ENCODE measurements at regions not wholly inside any gene's neighbourhood (a gene's known extent, or its start where the extent isn't known, plus 50 kb on each side); places are given as distances from the start of the nearest gene placed in this dataset.

DNA sequence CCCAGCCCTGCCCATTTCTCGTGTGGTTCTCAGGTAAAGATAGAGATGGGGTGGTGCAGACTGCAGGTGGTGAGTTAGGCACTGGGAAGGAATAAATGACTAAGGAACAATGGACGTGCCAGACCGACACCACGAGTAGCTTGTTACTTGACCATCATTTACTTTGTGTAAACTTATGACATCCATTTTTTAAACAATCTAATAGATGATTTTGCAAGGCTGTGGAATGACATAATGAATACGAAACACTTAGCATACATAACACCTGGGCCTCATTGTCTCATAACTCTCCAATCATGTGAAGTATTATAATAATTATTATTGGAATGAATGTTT lies 137.3 kb upstream of the CPEB2 start:
- no peak for DNase-seq

DNA sequence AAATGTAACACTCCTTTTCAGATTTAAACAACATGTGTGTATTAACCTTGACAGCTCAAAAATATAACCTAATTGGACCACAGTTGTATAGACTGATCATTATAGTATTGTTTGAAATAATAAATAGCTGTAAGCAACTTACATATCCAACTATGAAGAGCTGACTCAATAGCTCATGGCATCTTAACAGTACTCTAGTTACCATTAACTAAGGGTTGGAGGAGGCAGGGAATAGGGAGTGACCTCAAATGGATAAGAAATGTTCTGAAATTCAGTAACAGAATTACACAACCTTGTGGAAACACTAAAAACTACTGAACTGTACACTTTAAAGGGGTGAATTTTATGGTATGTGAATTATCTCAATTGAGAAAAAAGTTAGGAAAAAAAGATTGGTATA lies 136.5 kb upstream of the CPEB2 start:
- DNase-seq = no peak

DNA sequence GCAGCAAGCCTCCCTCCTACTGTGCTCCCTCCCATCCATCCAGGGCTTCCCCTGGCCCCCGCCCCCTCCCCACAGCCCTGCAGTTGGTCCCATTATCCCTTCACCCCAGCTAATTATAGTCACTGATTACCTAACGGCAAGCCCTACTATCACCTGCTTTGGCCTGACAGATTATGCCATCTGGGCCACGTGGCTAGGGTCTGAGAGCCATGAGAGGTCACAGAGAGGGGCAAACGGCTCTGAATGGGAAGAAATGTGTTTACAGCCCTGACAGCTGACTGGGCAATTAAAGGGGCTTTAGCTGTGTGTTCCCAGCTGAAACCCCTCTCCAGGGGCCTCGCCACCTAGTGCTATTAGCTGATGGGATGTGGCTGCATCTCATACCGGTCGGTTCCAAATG lies 134.4 kb upstream of the CPEB2 start:
- no peak for DNase-seq

DNA sequence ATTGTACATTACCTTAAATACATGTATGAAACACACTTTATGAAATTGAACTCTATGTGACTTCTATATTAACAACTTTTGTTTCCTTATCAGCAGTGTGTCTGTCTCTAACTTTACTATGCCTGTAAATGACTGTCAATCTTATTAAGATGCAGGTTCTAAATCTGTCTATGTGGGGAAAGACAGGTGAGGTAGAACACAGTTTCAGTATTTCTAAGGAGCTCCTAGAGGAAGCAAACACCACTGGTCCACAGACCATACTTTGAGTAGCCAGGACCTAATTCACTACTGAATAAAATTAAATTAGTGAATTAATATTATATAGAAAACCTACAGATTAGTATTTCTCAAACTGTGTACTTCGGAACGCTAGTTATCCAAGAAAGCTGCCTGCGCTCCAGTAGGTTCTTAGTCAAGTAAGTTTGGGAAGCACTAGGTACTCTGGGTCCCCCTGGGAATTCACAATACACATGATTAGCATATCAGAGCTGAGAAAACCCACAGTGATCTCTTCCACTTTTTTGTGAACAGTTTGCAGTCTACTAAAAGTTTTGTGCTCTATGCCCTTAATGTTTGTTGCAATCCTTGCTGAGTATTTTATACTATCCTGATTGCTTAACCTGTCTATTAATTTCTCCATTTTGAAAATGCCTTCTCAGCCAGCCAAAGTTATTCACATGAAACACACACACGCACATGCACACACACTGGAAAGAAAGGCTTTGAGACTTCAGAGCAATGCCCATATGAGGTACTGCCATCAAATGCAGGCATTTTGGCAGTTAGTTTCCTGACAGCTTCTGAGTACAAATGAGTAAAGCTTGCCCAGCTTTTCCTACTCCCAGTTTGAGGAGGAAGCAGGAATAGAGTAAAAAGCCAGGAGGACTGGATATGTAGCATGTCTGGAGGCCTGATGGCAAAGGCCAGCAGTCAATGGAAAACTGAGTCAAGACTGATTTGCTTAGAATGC lies 133.6 kb upstream of the CPEB2 start:
- DNase-seq = no peak

DNA sequence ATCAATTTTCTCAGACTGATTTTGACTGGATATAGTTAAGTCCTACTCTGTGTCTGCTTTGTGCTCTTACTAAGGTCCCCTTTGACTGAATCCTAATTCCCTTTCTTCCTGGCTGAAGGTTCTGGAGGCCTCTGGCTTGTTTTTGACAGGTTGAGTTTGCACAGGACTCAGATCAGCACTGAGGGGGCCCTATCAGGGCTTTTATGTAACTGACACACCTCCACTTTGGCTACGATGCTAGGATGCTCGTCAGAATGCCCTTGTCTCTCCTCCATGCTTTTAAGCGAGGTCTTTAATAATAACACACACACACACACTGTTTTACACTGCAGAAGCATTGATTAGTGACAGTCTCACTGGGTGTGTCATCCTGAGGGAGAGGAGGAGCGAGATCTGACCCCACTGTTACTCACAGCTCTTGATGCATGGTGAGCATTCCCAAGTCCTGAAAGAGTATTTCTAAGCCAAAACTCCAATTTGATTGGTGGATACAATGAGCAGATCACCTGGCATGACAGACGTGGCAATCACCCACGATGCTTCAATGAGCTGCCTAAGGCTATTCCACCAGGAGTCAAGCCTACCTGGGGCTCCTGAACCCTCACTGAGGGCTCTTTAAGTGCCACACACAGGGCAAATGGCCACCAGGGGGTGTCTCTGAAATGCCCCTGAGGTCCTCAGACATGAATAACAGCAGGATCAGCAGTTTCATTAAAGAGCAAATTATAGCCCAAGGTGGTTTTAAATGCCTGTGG lies 130.4 kb upstream of the CPEB2 start:
- DNase-seq = no peak

DNA sequence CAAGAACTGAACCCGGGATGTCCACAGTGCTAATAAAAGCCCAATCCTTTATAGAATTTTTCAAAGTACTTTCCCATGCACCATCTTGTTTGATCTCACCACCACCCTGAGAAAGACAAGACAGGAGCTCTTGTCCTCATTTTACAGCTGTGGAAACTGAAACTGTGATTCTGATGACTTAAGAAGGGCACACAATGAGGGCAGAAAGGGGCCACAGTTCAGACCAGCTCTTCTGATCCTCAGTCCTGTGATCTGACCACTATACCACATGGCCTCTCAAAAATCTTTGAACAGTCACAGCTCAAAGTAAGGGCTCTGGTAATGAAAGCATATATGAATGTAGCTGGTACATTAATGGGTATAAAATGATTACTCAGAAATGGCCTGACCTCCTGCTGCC lies 127.3 kb upstream of the CPEB2 start:
- DNase-seq = no peak

DNA sequence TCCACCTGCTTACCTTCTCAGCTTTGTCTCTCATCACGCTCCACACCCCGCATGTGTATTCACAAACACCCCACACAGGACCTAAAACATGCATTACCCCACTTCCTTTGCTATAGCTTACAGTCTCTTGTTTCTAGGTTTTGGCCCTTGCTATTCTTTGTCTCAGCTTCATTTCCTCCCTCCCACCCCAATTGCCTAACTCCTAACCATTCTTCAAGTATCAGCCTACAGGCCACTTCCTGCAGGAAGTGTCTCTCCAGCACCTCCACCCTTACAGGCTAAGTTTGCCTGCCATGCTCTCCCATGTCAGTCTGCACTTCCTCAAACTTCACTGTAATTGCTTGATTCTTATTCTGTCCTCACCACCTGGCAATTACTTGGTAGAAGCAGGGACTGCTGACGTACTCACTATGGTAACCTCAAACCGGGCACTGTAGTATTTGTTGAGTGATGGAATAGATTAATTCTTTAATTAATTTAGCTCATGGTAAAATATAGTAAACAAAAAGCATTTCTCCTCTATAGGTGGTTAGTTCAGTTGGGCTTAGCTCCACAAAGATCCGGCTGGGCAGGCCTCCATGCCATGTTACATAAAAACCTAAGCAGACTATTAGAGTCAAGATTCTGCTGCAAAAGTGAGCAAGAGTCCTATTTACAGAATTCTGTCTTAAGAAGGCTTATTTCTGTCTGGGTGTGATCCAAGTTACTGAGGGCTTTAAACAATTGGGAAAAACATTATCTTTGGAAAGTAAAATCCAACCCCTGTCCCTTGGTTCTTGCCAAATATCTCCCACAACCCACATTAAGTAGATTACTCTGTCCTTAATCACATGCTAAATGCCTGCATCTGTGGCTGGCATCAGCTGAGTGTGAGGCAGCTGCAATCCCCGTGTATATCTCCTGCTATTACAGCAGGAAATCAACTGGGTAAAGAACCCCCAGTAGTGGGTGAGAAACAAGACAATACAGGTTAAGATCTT lies 124.7 kb upstream of the CPEB2 start:
- DNase-seq = no peak

DNA sequence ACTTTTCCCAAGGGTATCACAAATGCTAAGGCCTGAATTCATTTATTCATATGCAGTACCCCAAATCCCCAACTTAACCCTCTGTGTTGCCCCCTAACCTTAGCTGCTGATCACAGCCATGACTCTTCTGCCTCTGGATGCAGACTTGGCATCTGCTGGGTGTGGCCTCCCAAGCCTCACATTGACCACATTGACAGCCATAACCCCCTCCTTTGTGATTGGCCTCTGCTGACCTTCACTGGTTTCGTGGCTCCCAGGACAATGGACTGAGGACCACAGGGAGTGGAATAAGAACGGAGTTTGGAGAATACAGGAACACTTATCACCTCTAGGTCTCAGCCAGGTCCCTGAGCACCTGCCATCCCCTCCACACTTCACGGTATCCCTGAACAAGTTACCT lies 123.6 kb upstream of the CPEB2 start:
- DNase-seq = no peak

DNA sequence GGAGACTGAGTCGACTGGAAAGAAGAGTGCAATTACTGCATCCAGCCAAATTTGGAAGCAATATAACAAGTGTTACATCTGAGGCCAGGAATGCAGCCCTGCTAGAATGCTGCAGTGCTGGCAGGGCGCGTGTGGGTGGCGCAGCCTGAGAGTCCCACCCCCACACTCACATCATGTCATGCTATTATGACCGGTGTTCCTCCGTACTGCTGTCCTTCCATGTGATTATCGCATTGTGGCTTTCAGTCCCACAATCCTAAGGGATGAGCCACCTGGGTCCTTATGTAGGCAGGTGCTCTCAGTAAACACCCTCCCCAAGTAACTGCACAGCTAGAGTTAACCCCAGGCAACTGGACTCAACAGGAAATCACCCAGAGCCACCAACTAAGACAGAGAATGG lies 122.6 kb upstream of the CPEB2 start:
- DNase-seq = no peak

DNA sequence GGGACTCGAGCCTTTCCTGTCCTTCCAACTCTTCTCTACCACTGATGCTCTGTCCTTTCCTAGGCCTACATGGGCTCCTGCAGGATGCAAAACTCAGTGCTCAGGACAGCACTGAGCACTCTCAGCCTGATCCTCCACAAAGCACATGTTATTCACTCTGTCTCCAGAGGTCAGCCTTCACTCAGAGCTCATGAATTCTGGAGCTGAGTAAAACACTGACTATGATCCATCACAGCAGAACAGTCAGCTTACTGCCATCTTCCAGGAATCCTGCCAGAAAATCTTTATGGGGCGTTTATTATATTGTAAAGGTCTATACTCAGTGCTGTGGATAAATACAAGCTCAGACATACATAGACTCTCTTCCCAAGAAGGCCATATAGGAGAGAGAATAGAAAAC lies 121.5 kb upstream of the CPEB2 start:
- no peak for DNase-seq

DNA sequence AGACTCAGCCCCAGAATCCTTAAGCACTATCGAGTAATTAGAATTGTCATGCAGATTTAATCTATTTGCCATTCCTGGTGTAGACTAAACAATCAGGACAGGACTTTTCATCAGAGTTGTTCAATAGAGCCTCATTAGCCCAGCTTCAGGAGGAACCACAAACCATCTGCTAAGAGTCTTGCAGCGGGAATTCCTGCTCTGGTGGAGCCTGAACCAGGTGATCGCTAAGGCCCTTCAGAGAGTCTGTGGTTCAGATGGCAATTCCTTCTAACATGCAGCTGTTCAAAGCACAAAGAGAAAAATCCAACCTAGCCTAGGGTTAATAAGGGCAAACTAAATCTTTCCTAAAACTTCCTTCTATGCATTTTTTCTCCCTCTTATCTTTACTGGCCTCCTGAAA lies 119.1 kb upstream of the CPEB2 start:
- DNase-seq = no peak

DNA sequence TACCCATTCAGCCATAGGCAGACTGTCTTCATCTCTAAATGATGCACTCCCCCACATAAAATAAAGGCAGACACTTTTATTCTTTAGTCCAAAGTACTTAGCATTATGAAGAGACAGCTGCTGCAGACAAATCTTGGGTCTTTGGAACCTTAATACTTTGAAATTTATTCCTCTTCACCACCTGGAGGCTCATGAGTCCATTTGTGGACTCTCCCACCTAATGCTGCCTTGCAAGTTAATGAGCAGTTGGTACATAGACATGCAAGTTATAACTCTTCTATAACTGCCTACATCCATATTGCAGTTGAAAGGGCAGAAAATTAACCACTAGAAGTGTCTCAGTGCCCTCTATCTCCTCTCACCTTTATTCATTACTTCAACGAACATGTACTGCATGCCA lies 118.6 kb upstream of the CPEB2 start:
- DNase-seq = no peak

DNA sequence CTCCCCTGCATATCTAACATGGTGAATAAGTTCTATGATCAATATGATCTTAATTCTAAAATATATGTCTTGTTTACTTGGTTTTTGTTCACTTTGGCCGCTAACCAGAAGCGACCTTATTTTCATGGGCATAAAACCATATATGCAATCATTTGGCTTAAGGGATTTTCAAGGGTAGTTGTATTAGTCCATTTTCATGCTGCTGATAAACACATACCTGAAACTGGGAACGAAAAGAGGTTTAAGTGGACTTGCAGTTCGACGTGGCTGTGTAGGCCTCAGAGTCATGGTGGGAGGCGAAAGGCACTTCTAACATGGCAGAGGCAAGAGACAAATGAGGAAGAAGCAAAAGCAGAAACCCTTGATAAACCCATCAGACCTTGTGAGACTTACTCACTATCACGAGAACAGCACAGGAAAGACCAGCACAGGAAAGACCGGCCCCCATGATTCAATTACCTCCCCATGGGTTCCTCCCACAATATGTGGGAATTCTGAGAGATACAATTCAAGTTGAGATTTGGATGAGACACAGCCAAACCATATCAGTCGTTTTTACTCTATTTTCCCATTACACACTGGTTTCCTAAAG lies 114.3 kb upstream of the CPEB2 start:
- no peak for DNase-seq

DNA sequence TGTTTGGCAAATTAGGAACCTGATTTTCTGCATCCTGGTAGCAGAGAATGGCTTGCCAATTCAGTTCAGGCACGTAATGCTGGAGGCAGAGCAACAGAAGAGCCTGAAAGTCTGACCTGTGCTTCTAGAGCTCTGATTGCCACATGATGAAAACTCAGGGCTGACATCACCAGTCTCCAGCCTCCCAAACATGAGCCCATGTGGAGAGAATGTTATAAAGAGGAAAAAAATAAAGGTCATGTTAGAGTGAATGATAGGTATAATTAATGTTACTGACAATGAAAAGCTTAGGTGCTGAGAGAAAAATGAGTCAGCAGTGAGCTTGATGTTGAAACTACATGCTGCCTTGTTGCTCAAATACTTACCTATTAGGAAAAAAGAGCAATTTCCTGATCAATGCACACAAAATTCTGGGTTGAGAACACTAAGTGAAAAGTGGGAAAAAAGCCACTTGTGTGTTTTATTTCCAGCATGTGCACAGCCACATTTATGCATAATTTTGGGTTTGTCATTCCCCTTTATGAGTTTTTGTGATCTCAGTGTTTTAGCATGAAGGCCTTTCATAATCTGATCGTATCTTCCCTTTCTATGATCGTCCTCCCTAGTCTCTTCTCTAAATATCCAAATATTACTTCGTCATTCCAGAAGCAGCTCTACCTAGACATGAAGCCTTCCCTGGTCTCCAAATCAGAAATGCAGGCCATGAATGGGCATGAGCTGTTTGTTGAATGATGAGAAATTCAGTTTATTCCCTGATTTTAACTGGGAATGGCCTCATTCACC lies 113.3 kb upstream of the CPEB2 start:
- DNase-seq = no peak

DNA sequence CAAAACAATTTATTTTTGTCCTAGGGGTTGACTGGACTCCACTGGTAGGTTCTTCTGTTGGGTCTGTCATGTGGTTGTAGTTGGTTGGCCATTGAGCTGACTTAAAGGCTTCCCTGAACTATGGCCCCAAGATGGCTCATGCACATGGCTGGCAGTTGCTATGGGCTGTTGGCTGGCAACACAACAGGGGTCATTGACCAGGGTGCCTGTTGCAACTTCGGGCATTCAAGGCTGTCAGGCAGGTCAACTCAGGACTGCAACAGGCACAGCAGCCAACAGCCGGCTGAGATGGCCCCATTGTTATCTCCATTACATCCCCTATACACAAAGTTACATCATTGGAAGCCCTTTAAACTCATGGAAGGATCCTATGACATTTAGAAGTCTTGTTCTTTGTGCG lies 109.7 kb upstream of the CPEB2 start:
- no peak for DNase-seq

DNA sequence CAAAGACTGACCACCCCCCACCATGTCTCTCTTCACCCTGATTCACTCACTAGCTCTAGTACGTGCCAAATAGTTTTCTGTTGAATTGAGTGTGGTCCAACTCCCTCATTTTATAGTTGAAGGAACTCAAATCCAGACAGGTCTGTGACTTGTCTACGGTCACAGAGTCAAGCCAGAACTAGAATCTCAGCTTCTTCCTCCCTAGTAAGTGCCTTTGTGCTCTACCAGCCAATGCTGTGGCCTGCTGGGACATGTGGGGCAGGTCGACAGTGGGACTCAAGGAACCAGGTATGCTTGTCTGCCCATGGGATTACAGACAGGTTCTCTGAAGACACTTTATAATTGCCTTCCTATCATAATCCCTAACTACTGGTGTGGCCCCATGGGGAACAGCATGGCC lies 108.6 kb upstream of the CPEB2 start:
- no peak for DNase-seq

DNA sequence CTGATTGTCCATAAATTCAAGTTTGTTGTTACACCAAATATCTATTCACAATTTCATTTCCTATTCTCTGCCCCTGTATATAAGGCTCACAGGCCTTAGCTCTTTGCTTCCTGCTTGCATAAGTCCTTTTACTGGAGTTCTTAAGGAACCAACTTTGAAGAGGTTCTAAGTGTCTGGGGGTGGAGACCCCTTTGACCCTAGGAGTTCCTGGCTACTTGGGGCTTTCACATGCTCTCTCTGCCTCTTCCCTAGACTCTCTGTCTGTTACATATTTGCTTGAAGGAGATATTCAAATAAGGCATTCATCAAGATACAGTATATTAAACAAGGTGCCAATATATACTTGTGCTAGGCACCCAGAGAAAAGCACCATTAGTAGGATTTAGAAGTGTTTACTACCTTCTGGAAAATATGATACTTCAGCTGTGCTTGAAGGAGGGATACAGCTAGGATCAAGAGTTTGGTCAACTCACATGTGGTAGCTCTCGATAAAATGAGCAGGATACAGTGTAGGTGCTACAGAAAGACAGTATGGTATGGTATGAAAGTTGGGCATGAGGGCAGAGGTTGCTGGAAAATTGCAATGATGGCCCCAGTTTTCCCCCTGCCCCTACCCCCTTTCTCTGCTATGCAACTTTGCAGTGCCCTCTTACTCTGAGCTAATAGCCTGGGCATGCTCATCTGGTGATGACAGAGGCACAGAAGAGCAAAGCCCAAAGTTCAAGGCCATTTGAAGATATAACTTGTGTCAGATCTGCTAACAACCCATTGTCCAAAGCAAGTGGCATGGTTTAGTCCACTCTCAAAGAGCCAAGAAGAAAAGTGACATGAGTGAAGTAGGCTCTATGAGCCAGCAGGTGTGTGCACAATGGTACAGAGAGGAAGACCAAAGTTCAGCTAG lies 107.6 kb upstream of the CPEB2 start:
- DNase-seq = no peak

DNA sequence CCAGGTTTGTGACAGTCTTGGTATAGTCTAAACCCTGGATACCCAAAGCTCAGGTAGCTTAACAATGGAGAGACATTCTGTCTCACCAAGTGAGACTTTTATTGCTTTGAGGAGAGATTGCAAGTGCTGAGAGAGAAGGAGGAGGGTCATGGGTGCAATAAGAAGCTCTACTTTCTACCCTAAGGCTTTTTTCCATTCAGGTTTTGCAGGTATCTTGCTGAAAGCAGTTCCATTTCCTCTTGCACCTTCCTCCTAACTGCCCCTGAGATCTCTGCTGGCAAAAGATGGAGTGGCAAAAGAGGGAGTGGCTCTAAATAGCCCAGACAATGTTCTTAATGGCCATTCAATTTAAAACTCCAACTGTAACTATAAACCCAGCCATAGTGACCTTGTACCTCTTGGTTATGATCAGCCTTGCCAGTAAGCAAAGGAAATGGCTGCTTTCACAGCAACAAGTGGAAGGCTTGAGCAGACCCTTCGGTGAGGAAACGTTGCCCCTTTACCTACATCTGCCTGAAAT lies 105.6 kb upstream of the CPEB2 start:
- DNase-seq = no peak

DNA sequence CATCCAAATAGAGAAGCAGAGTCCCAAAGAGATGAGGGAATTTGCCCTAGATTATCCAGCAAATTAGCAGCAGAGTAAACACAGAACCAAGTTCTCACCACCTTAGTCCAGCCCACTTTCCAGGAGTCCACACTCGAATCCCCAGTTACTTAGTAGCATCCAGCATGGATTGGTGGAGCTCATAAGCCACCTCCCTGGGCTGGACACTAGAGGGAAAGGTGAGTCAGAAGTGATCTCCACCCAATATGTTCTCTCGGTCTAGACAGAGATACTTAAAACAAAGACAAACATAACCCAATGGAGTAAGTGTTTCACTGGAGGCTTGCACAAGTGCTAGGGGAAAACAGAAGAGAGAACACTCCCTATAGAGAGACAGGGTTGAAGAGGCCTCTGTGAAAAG lies 105.1 kb upstream of the CPEB2 start:
- no peak for DNase-seq

DNA sequence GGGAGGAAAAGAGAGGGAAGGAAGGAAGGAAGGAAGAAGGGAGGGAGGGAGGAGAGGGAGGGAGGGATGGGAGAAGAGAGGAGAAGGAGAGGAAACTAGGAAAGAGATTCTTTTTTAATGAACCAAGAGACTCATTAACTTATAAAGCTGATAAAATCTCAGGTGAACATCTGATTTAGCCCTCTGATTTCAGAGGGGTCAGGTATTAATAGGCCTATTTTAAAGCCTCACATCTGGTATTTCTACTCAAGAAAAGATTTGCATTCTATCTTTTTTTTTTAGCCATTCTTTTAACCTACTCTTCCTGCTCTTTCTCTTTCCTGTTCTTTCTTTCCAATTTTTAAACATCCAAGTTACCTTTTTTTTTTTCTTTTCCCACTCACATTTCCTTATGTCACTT lies 103.3 kb upstream of the CPEB2 start:
- no peak for DNase-seq

DNA sequence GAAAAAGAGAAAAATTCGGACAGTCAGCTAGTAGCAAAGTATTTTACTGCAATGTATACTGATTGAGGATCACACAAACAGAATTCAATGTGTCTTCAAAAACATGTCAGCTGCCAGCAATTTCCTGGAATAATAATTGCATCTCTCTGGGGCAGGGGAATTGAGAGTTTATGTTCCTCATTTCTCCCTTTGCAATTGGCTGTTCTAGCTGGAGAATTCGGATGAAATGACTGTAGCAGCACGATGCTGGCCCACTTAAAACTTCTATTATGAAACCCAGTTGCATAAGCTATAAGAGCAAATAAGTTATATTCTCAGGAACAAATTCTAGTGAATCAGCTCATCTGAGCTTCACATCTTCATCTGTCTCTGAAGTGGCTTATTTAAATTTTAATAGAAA lies 99.9 kb upstream of the CPEB2 start:
- no peak for DNase-seq
